ENCODE measurements at regions not wholly inside any gene's neighbourhood (a gene's known extent, or its start where the extent isn't known, plus 50 kb on each side); places are given as distances from the start of the nearest gene placed in this dataset.
A peak's percentile ranks its signal among the peaks of the same experiment; 100 is the strongest.

- Histone ChIP-seq H3K23me2 (ENCODE audit: insufficient read length, low read depth, low read length, poor library complexity, severe bottlenecking) (no peaks in the 10 kb centered on the region), H3K4me2 (ENCODE audit: insufficient read depth, insufficient read length, low read length) (no peak overlapping the region), H2AK5ac (ENCODE audit: insufficient read length, low read length) (no peak overlapping the region), H3K79me2 (ENCODE audit: insufficient read depth, low read length) (no peaks in the 10 kb centered on the region), H3K79me1 (ENCODE audit: insufficient read depth, low read depth, low read length, poor library complexity, severe bottlenecking) (no peaks in the 10 kb centered on the region), H3K27me3 (ENCODE audit: insufficient read depth, low read length) (no peaks in the 10 kb centered on the region), H3K9ac (ENCODE audit: extremely low read depth, insufficient read length, low read length) (no peak overlapping the region), H4K8ac (replicated peaks; ENCODE audit: insufficient read length, low read depth, low read length) (no peak overlapping the region), H4K91ac (ENCODE audit: insufficient read length, low read depth, low read length) (no peak overlapping the region), H3K9me3 (ENCODE audit: control insufficient read depth, low read depth, low read length) (no peaks in the 10 kb centered on the region), H3K18ac (ENCODE audit: insufficient read length, low read depth, low read length) (no peak overlapping the region), H3K4me1 (ENCODE audit: insufficient read depth, low read length) (no peaks in the 10 kb centered on the region), H2BK12ac (ENCODE audit: insufficient read length, low read depth, low read length) (no peak overlapping the region), H3T11ph (ENCODE audit: low read length) (no peak overlapping the region), H3K23ac (ENCODE audit: insufficient read length, low read depth, low read length) (no peak overlapping the region), H3K14ac (ENCODE audit: insufficient read depth, low read length) (no peak overlapping the region), H3K56ac (ENCODE audit: insufficient read length, low read depth, low read length) (no peak overlapping the region), H2BK15ac (ENCODE audit: low read depth, low read length) (no peak overlapping the region), H2BK20ac (ENCODE audit: low read depth, low read length, poor library complexity, severe bottlenecking) (no peak overlapping the region), H3K4ac (ENCODE audit: low read depth, low read length) (no peak overlapping the region), H2BK120ac (ENCODE audit: low read depth, low read length, poor library complexity, severe bottlenecking) (no peak overlapping the region), H3K27ac (ENCODE audit: insufficient read length, low read depth, low read length) (no peak overlapping the region), H4K20me1 (ENCODE audit: control insufficient read depth, insufficient read depth, insufficient read length) (no peaks in the 10 kb centered on the region), H4K5ac (ENCODE audit: insufficient read length, low read depth, low read length) (no peak overlapping the region), H2BK5ac (ENCODE audit: insufficient read length, low read length) (no peak overlapping the region), H2AFZ (ENCODE audit: low read length) (no peak overlapping the region)
- no peaks in the 10 kb centered on the region for H3K27me3 Mint-ChIP-seq (ENCODE audit: low read depth)
- H3K9me3 Mint-ChIP-seq, result no peaks in the 10 kb centered on the region
- H3K4me3 Mint-ChIP-seq, result peak overlapping the region in 1 of 2 experiments; percentile 61; a peak in 2 of 5 replicates
- no CpG with 5 or more reads among the region's 11 CpGs for WGBS (ENCODE audit: extremely low coverage, insufficient read length, low lambda C conversion rate)
- H3K27ac Mint-ChIP-seq, result peak overlapping the region; percentile 19 to 72 (median 53); a peak in 5 of 7 replicates
- no peak for DNase-seq
- peaks cover 23 to 24% of the 10 kb centered on the region in 2 experiments for H3K4me1 Mint-ChIP-seq
- TF ChIP-seq CTCF (conservative IDR thresholded peaks at IDR 0.05), result no peak
- no peaks in the 10 kb centered on the region for H3K36me3 Mint-ChIP-seq (ENCODE audit: insufficient read depth in 1 of 3, low read depth in 3 of 3)
These were observed 367.0 kb downstream of the RND3 start for GRCh38 chr2:150120326-150120955.
